Glutamatergic neuron (in vitro differentiated cells): ENCODE measurements at regions not wholly inside any gene's neighbourhood (a gene's known extent, or its start where the extent isn't known, plus 50 kb on each side); places are given as distances from the start of the nearest gene placed in this dataset.

Experiments used
- DNase-seq: peaks from one replicate; pipeline ENCODE4 v3.0.0; 2022
- H3K27ac Mint-ChIP-seq: one replicate; pipeline ENCODE4 v1.8.0; 2020; ENCODE audit warnings: mild to moderate bottlenecking, mixed read lengths, inconsistent platforms; ENCODE audit not compliant: unreplicated experiment
- H3K27me3 Mint-ChIP-seq: one replicate; pipeline ENCODE4 v1.8.0; 2020; ENCODE audit warnings: mild to moderate bottlenecking, moderate library complexity, mixed read lengths, inconsistent platforms; ENCODE audit not compliant: unreplicated experiment
- H3K36me3 Mint-ChIP-seq: one replicate; pipeline ENCODE4 v1.8.0; 2020; ENCODE audit warnings: mild to moderate bottlenecking, mixed read lengths, inconsistent platforms; ENCODE audit not compliant: unreplicated experiment
- H3K4me1 Mint-ChIP-seq: one replicate; pipeline ENCODE4 v1.8.0; 2020; ENCODE audit warnings: mild to moderate bottlenecking, low read depth, mixed read lengths, inconsistent platforms; ENCODE audit not compliant: unreplicated experiment
- H3K4me3 Mint-ChIP-seq: one replicate; pipeline ENCODE4 v1.8.0; 2020; ENCODE audit warnings: mild to moderate bottlenecking, mixed read lengths, inconsistent platforms; ENCODE audit not compliant: unreplicated experiment
- H3K9me3 Mint-ChIP-seq: one replicate; pipeline ENCODE4 v1.8.0; 2020; ENCODE audit warnings: mild to moderate bottlenecking, moderate library complexity, mixed read lengths, inconsistent platforms; ENCODE audit not compliant: unreplicated experiment
- CTCF ChIP-seq: fragments of 200-600 bp; sonication (generic); IDR thresholded peaks from one replicate; pipeline ENCODE4 v1.5.0; 2021; ENCODE audit not compliant: partially characterized antibody, unreplicated experiment

DNA sequence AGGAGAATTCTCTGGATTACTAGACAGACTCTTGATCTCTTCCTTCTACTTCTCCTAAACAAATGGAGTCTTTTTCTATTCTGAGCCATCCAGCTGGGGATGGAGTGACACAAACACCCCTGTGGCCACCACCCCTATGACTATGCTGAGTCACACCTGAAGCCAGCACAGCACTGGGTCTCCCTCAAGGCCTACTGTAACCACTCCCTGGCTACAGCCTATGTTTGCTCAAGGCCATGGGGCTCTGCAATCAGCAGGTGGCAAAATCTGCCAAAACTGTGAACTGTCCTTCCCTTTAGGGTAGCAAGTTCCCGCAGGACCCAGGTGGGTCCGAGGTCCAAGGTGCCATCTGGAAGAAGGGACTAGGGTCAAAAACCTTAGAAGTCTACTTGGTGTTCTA, 132.3 kb downstream of the TINAG start:
- H3K4me1 Mint-ChIP-seq = no peaks in the 10 kb centered on the region
- no peak for DNase-seq
- H3K36me3 Mint-ChIP-seq = no peaks in the 10 kb centered on the region
- TF ChIP-seq CTCF = no peak
- no peak overlapping the region for H3K27ac Mint-ChIP-seq
- no peaks in the 10 kb centered on the region for H3K27me3 Mint-ChIP-seq
- H3K9me3 Mint-ChIP-seq = no peaks in the 10 kb centered on the region
- H3K4me3 Mint-ChIP-seq = no peak overlapping the region

DNA sequence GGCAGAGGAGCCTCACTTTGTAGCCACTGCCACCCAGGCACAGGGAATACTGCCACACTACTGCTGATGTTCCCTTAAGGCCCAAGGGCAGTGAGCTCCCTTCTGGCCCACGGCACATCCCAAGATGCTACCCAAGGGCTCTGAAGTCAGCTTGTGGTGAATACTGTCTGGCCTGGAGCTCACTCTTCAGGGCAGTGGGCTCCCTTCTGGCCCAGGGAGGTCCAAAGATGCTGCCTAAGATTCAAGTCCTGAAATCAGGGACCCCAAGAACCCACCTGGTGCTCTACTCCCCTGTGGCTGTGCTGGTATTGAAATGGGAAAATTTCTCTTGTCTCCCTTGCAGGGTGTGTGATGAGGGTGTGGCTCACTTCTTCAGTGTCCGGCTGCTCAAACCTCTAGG, 132.8 kb downstream of the TINAG start:
- TF ChIP-seq CTCF = no peak
- Mint-ChIP-seq H3K27ac (no peak overlapping the region), H3K27me3 (no peaks in the 10 kb centered on the region), H3K4me3 (no peak overlapping the region), H3K36me3 (no peaks in the 10 kb centered on the region), H3K9me3 (no peaks in the 10 kb centered on the region), H3K4me1 (no peaks in the 10 kb centered on the region)
- no peak for DNase-seq

GRCh38 chr6:54441687-54442248, 133.5 kb downstream of the TINAG start:
- Mint-ChIP-seq H3K4me3 (no peak overlapping the region), H3K9me3 (no peaks in the 10 kb centered on the region), H3K27ac (no peak overlapping the region), H3K36me3 (no peaks in the 10 kb centered on the region), H3K27me3 (no peaks in the 10 kb centered on the region), H3K4me1 (no peaks in the 10 kb centered on the region)
- DNase-seq = no peak
- TF ChIP-seq CTCF = no peak

- H3K4me1 Mint-ChIP-seq = no peaks in the 10 kb centered on the region
- TF ChIP-seq CTCF = no peak
- H3K27me3 Mint-ChIP-seq = no peaks in the 10 kb centered on the region
- H3K9me3 Mint-ChIP-seq = no peaks in the 10 kb centered on the region
- DNase-seq = no peak
- no peaks in the 10 kb centered on the region for H3K36me3 Mint-ChIP-seq
- no peak overlapping the region for H3K4me3 Mint-ChIP-seq
- no peak overlapping the region for H3K27ac Mint-ChIP-seq
Measured at GRCh38 chr6:54445207-54445606, 137.0 kb downstream of the TINAG start.

- H3K27me3 Mint-ChIP-seq = no peaks in the 10 kb centered on the region
Measured at GRCh38 chr6:54448617-54449016, 140.4 kb downstream of the TINAG start.

More at GRCh38 chr6:54448617-54449016, 140.4 kb downstream of the TINAG start:
- H3K4me1 Mint-ChIP-seq = no peaks in the 10 kb centered on the region
- TF ChIP-seq CTCF = no peak
- H3K9me3 Mint-ChIP-seq = peaks cover 4% of the 10 kb centered on the region
- no peaks in the 10 kb centered on the region for H3K36me3 Mint-ChIP-seq
- no peak for DNase-seq
- H3K4me3 Mint-ChIP-seq = no peak overlapping the region
- H3K27ac Mint-ChIP-seq = no peak overlapping the region
